RWPE2 (cell line): ENCODE measurements at regions not wholly inside any gene's neighbourhood (a gene's known extent, or its start where the extent isn't known, plus 50 kb on each side); places are given as distances from the start of the nearest gene placed in this dataset.

Experiments used
- ATAC-seq: fragments of 200-7000 bp; cut with Tn5 transposase; 3 replicates; pipeline ENCODE4 v1.9.1; 2021; ENCODE audit warnings: low read depth
- DNase-seq: peaks from one replicate; pipeline ENCODE4 v3.0.0-alpha.2; 2020; ENCODE audit warnings: low spot score
- H3K27ac ChIP-seq: fragments of 450-650 bp; 2 replicates; pipeline ENCODE4 v1.5.1; 2017; ENCODE audit warnings: mild to moderate bottlenecking; ENCODE audit not compliant: poor library complexity, severe bottlenecking
- H3K27me3 ChIP-seq: fragments of 250-450 bp; sonication (Bioruptor Pico); 2 replicates; pipeline ENCODE4 v1.5.1; 2021; ENCODE audit warnings: mild to moderate bottlenecking, moderate library complexity; ENCODE audit not compliant: insufficient read depth, poor library complexity, severe bottlenecking
- H3K36me3 ChIP-seq: fragments of 250-450 bp; sonication (Bioruptor Pico); 2 replicates; pipeline ENCODE4 v1.5.1; 2020; ENCODE audit warnings: low read depth, mild to moderate bottlenecking, moderate library complexity
- H3K4me1 ChIP-seq: fragments of 250-450 bp; sonication (Bioruptor Pico); 2 replicates; pipeline ENCODE4 v1.5.1; 2021; ENCODE audit warnings: mild to moderate bottlenecking, moderate library complexity; ENCODE audit not compliant: insufficient read depth, poor library complexity, severe bottlenecking
- H3K4me3 ChIP-seq: fragments of 250-450 bp; sonication (Bioruptor Pico); 2 replicates; pipeline ENCODE4 v1.5.1; 2021; ENCODE audit warnings: mild to moderate bottlenecking, moderate library complexity; ENCODE audit not compliant: severe bottlenecking
- H3K9me3 ChIP-seq: fragments of 250-450 bp; sonication (Bioruptor Pico); 2 replicates; pipeline ENCODE4 v1.5.1; 2021; ENCODE audit warnings: mild to moderate bottlenecking, moderate library complexity; ENCODE audit not compliant: severe bottlenecking
- CTCF ChIP-seq: fragments of 450-650 bp; IDR thresholded peaks from one replicate; pipeline ENCODE4 v1.5.1; 2017; ENCODE audit warnings: mild to moderate bottlenecking, moderate library complexity; ENCODE audit not compliant: poor library complexity, severe bottlenecking

GRCh38 chr1:70864302-70864701 lies 183.3 kb downstream of the PTGER3 start:
- H3K9me3 ChIP-seq = no peaks in the 10 kb centered on the region
- H3K27me3 ChIP-seq = no peaks in the 10 kb centered on the region
- no peaks in the 10 kb centered on the region for H3K4me1 ChIP-seq
- no peak overlapping the region for H3K4me3 ChIP-seq
- no peak for TF ChIP-seq CTCF
- ATAC-seq (no peak), DNase-seq (no peak)
- no peaks in the 10 kb centered on the region for H3K36me3 ChIP-seq
- H3K27ac ChIP-seq = no peak overlapping the region

GRCh38 chr1:70866542-70867264 lies 180.9 kb downstream of the PTGER3 start:
- Histone ChIP-seq H3K27ac (no peak overlapping the region), H3K4me1 (no peaks in the 10 kb centered on the region), H3K27me3 (no peaks in the 10 kb centered on the region), H3K36me3 (no peaks in the 10 kb centered on the region), H3K4me3 (no peak overlapping the region), H3K9me3 (no peaks in the 10 kb centered on the region)
- no peak for DNase-seq
- no peak for TF ChIP-seq CTCF
- 0 out of 3 replicates have a peak, but pooled peaks have one; percentile 14 for ATAC-seq

- Histone ChIP-seq H3K27me3 (no peaks in the 10 kb centered on the region), H3K9me3 (no peaks in the 10 kb centered on the region), H3K4me1 (no peaks in the 10 kb centered on the region), H3K36me3 (no peaks in the 10 kb centered on the region), H3K27ac (no peak overlapping the region), H3K4me3 (no peak overlapping the region)
- no peak for TF ChIP-seq CTCF
- no peak for DNase-seq
- no peak for ATAC-seq
Measured at GRCh38 chr1:70871790-70872189, 175.8 kb downstream of the PTGER3 start.

GRCh38 chr1:70874063-70874462 lies 173.6 kb downstream of the PTGER3 start:
- H3K36me3 ChIP-seq = no peaks in the 10 kb centered on the region
- no peak for DNase-seq
- H3K27ac ChIP-seq = no peak overlapping the region
- H3K4me1 ChIP-seq = no peaks in the 10 kb centered on the region
- no peak for TF ChIP-seq CTCF
- H3K27me3 ChIP-seq = no peaks in the 10 kb centered on the region
- no peak overlapping the region for H3K4me3 ChIP-seq
- no peaks in the 10 kb centered on the region for H3K9me3 ChIP-seq
- no peak for ATAC-seq

GRCh38 chr1:70874818-70875217 lies 172.8 kb downstream of the PTGER3 start:
- Histone ChIP-seq H3K4me1 (no peaks in the 10 kb centered on the region), H3K9me3 (no peaks in the 10 kb centered on the region), H3K27ac (no peak overlapping the region), H3K27me3 (no peaks in the 10 kb centered on the region), H3K4me3 (no peak overlapping the region), H3K36me3 (no peaks in the 10 kb centered on the region)
- no peak for ATAC-seq
- DNase-seq = no peak
- TF ChIP-seq CTCF = no peak
